ENCODE measurements at regions not wholly inside any gene's neighbourhood (a gene's known extent, or its start where the extent isn't known, plus 50 kb on each side); places are given as distances from the start of the nearest gene placed in this dataset.

GRCh38 chr11:70508231-70508480 lies 109.8 kb downstream of the CTTN start:
- no peaks in the 10 kb centered on the region for H3K27me3 ChIP-seq (ENCODE audit: control insufficient read depth in 2 of 2, insufficient read depth in 2 of 2, low read length in 2 of 2)
- H3K27ac ChIP-seq (ENCODE audit: low read depth in 2 of 2, low read length in 2 of 2) = no peak overlapping the region
- H3K9ac ChIP-seq (ENCODE audit: low read depth in 1 of 2, low read length in 2 of 2) = no peak overlapping the region
- H3K4me3 ChIP-seq (ENCODE audit: low read length in 2 of 2) = no peak overlapping the region
- H3K36me3 ChIP-seq (ENCODE audit: control insufficient read depth in 2 of 2, insufficient read depth in 2 of 2, low read length in 2 of 2) = no peaks in the 10 kb centered on the region
- peaks cover 0 to 2% of the 10 kb centered on the region in 2 donors for H3K9me3 ChIP-seq (ENCODE audit: control insufficient read depth in 2 of 2, low read length in 2 of 2)
- H3K4me1 ChIP-seq (ENCODE audit: control insufficient read depth in 2 of 2, insufficient read depth in 2 of 2, low read length in 2 of 2) = no peaks in the 10 kb centered on the region

DNA sequence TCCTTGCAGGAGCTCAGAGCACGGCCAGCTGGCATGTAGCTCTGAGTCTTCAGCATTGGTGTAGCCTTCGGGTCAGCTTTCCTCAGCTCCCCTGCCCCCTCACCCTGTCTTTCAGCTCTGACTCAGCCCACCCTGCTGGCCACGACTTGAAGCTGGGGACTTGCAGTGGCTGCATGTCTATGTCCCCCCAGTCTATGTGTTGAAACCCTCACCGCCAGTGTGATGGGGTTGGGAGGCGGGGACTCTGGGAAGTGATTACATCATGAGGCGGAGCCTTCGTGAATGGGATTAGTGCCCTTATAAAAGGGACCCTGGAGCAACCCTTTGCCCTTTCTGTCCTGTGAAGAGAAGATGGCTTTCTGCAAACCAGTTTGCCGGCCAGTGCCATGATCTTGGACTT lies 111.1 kb downstream of the CTTN start:
- Histone ChIP-seq H3K27ac (ENCODE audit: low read depth in 2 of 2, low read length in 2 of 2) (no peak overlapping the region), H3K4me1 (ENCODE audit: control insufficient read depth in 2 of 2, insufficient read depth in 2 of 2, low read length in 2 of 2) (no peaks in the 10 kb centered on the region)

DNA sequence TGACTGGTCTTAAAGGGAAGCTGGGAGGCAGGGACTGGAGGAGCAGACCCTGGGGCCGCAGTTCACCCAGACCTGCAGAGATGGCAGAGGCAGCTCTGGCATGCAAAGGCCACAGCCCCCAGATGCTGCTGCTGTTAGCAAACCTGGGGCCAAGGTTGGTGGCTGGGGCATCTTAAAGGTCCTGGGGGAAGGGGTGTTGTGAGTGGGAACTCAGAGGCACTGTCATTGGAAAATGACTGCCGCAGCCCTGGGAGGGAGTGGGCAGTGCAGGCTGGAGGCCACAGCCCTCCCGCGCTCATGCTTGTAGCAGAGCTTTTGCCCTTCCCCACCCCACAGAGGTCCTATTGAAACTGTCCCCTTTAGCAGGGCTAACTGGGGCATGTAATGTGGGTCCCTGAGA lies 111.8 kb downstream of the CTTN start:
- no peak overlapping the region for H3K4me3 ChIP-seq (ENCODE audit: low read length in 2 of 2)
- peaks cover 0 to 2% of the 10 kb centered on the region in 2 donors for H3K9me3 ChIP-seq (ENCODE audit: control insufficient read depth in 2 of 2, low read length in 2 of 2)
- no peaks in the 10 kb centered on the region for H3K27me3 ChIP-seq (ENCODE audit: control insufficient read depth in 2 of 2, insufficient read depth in 2 of 2, low read length in 2 of 2)
- no peaks in the 10 kb centered on the region for H3K4me1 ChIP-seq (ENCODE audit: control insufficient read depth in 2 of 2, insufficient read depth in 2 of 2, low read length in 2 of 2)
- no peaks in the 10 kb centered on the region for H3K36me3 ChIP-seq (ENCODE audit: control insufficient read depth in 2 of 2, insufficient read depth in 2 of 2, low read length in 2 of 2)
- no peak overlapping the region for H3K9ac ChIP-seq (ENCODE audit: low read depth in 1 of 2, low read length in 2 of 2)
- no peak overlapping the region for H3K27ac ChIP-seq (ENCODE audit: low read depth in 2 of 2, low read length in 2 of 2)

More for the DNA sequence above, 111.1 kb downstream of the CTTN start:
- Histone ChIP-seq H3K27me3 (ENCODE audit: control insufficient read depth in 2 of 2, insufficient read depth in 2 of 2, low read length in 2 of 2) (no peaks in the 10 kb centered on the region), H3K4me3 (ENCODE audit: low read length in 2 of 2) (no peak overlapping the region), H3K9ac (ENCODE audit: low read depth in 1 of 2, low read length in 2 of 2) (no peak overlapping the region), H3K9me3 (ENCODE audit: control insufficient read depth in 2 of 2, low read length in 2 of 2) (peaks cover 0 to 2% of the 10 kb centered on the region in 2 donors), H3K36me3 (ENCODE audit: control insufficient read depth in 2 of 2, insufficient read depth in 2 of 2, low read length in 2 of 2) (no peaks in the 10 kb centered on the region)

DNA sequence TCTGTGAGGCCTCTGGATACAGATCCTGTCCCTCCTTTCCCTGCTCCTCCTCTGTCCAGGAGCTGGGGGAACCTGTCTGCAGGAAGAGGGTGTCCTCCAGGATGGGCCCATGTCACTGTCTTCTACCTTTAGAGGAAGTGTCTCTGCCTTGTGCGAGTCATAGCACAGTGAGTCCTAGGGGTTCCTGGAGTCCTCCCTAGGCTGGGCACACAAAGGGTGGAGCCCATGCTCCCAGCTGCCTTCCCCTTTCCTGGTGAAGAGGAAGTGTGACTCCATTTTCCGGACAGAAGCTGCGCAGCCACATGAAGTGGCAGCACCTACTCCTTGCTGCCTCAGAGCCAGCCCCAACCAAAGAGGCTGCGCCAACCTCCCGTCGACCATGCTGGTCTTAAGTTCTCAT lies 112.2 kb downstream of the CTTN start:
- no peaks in the 10 kb centered on the region for H3K4me1 ChIP-seq (ENCODE audit: control insufficient read depth in 2 of 2, insufficient read depth in 2 of 2, low read length in 2 of 2)
- H3K9ac ChIP-seq (ENCODE audit: low read depth in 1 of 2, low read length in 2 of 2) = no peak overlapping the region

DNA sequence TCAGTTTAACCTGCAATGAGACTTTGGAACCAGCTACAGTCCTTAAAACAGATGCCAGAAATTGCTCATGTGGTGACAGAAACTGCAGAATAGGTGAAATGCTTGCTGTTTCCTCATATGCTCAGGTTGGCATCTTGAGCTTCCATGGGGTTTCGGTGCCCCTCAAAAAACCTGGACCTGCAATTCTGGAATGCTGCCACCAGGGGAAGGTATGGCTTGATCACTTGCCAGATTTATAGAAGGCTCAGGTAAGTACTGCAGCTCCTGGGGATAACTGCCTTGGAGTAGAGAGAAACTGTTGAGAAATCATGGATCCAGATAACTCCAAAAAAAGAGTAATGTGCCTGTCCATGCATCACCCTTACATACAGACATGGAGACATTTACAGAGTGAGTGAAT lies 113.0 kb downstream of the CTTN start:
- Histone ChIP-seq H3K27me3 (ENCODE audit: control insufficient read depth in 2 of 2, insufficient read depth in 2 of 2, low read length in 2 of 2) (no peaks in the 10 kb centered on the region), H3K9ac (ENCODE audit: low read depth in 1 of 2, low read length in 2 of 2) (no peak overlapping the region), H3K9me3 (ENCODE audit: control insufficient read depth in 2 of 2, low read length in 2 of 2) (peaks cover 0 to 2% of the 10 kb centered on the region in 2 donors)

More for the DNA sequence above, 112.2 kb downstream of the CTTN start:
- Histone ChIP-seq H3K27ac (ENCODE audit: low read depth in 2 of 2, low read length in 2 of 2) (no peak overlapping the region), H3K4me3 (ENCODE audit: low read length in 2 of 2) (no peak overlapping the region), H3K36me3 (ENCODE audit: control insufficient read depth in 2 of 2, insufficient read depth in 2 of 2, low read length in 2 of 2) (no peaks in the 10 kb centered on the region), H3K27me3 (ENCODE audit: control insufficient read depth in 2 of 2, insufficient read depth in 2 of 2, low read length in 2 of 2) (no peaks in the 10 kb centered on the region), H3K9me3 (ENCODE audit: control insufficient read depth in 2 of 2, low read length in 2 of 2) (peaks cover 0 to 2% of the 10 kb centered on the region in 2 donors)

GRCh38 chr11:70512716-70513115 lies 114.4 kb downstream of the CTTN start:
- H3K4me3 ChIP-seq (ENCODE audit: low read length in 2 of 2) = no peak overlapping the region

More for the DNA sequence above, 113.0 kb downstream of the CTTN start:
- Histone ChIP-seq H3K4me1 (ENCODE audit: control insufficient read depth in 2 of 2, insufficient read depth in 2 of 2, low read length in 2 of 2) (no peaks in the 10 kb centered on the region), H3K36me3 (ENCODE audit: control insufficient read depth in 2 of 2, insufficient read depth in 2 of 2, low read length in 2 of 2) (no peaks in the 10 kb centered on the region), H3K27ac (ENCODE audit: low read depth in 2 of 2, low read length in 2 of 2) (no peak overlapping the region), H3K4me3 (ENCODE audit: low read length in 2 of 2) (no peak overlapping the region)

DNA sequence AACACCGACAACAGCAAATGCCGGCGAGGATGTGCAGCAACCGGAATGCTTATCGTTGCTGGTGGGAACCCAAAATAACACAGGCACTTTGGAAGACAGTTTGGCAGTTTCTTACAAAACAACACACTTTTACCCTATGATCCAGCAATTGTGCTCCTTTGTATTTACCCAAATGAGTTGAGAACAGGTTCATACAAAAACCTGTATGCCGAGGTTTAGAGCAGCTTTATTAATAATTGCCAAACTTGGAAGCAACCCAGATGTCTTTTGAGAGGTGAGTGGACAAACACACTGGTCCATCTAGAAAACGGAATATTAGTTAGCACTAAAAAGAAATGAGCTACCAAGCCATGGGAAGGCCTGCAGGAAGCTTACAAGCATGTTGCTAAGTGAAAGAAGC lies 118.9 kb downstream of the CTTN start:
- Histone ChIP-seq H3K27ac (ENCODE audit: low read depth in 2 of 2, low read length in 2 of 2) (no peak overlapping the region), H3K36me3 (ENCODE audit: control insufficient read depth in 2 of 2, insufficient read depth in 2 of 2, low read length in 2 of 2) (no peaks in the 10 kb centered on the region), H3K27me3 (ENCODE audit: control insufficient read depth in 2 of 2, insufficient read depth in 2 of 2, low read length in 2 of 2) (peaks cover 0 to 2% of the 10 kb centered on the region in 2 donors), H3K9ac (ENCODE audit: low read depth in 1 of 2, low read length in 2 of 2) (no peak overlapping the region), H3K9me3 (ENCODE audit: control insufficient read depth in 2 of 2, low read length in 2 of 2) (peaks cover 0 to 2% of the 10 kb centered on the region in 2 donors), H3K4me3 (ENCODE audit: low read length in 2 of 2) (no peak overlapping the region), H3K4me1 (ENCODE audit: control insufficient read depth in 2 of 2, insufficient read depth in 2 of 2, low read length in 2 of 2) (no peaks in the 10 kb centered on the region)

More at GRCh38 chr11:70512716-70513115, 114.4 kb downstream of the CTTN start:
- no peaks in the 10 kb centered on the region for H3K36me3 ChIP-seq (ENCODE audit: control insufficient read depth in 2 of 2, insufficient read depth in 2 of 2, low read length in 2 of 2)
- H3K27ac ChIP-seq (ENCODE audit: low read depth in 2 of 2, low read length in 2 of 2) = no peak overlapping the region
- peaks cover 0 to 2% of the 10 kb centered on the region in 2 donors for H3K9me3 ChIP-seq (ENCODE audit: control insufficient read depth in 2 of 2, low read length in 2 of 2)
- peaks cover 0 to under 1% of the 10 kb centered on the region in 2 donors for H3K27me3 ChIP-seq (ENCODE audit: control insufficient read depth in 2 of 2, insufficient read depth in 2 of 2, low read length in 2 of 2)
- H3K9ac ChIP-seq (ENCODE audit: low read depth in 1 of 2, low read length in 2 of 2) = no peak overlapping the region
- no peaks in the 10 kb centered on the region for H3K4me1 ChIP-seq (ENCODE audit: control insufficient read depth in 2 of 2, insufficient read depth in 2 of 2, low read length in 2 of 2)

GRCh38 chr11:70517988-70518907 lies 119.9 kb downstream of the CTTN start:
- Histone ChIP-seq H3K4me3 (ENCODE audit: low read length in 2 of 2) (no peak overlapping the region), H3K9me3 (ENCODE audit: control insufficient read depth in 2 of 2, low read length in 2 of 2) (no peaks in the 10 kb centered on the region), H3K27me3 (ENCODE audit: control insufficient read depth in 2 of 2, insufficient read depth in 2 of 2, low read length in 2 of 2) (peaks cover 0 to 2% of the 10 kb centered on the region in 2 donors), H3K9ac (ENCODE audit: low read depth in 1 of 2, low read length in 2 of 2) (no peak overlapping the region), H3K36me3 (ENCODE audit: control insufficient read depth in 2 of 2, insufficient read depth in 2 of 2, low read length in 2 of 2) (no peaks in the 10 kb centered on the region), H3K4me1 (ENCODE audit: control insufficient read depth in 2 of 2, insufficient read depth in 2 of 2, low read length in 2 of 2) (no peaks in the 10 kb centered on the region), H3K27ac (ENCODE audit: low read depth in 2 of 2, low read length in 2 of 2) (no peak overlapping the region)

DNA sequence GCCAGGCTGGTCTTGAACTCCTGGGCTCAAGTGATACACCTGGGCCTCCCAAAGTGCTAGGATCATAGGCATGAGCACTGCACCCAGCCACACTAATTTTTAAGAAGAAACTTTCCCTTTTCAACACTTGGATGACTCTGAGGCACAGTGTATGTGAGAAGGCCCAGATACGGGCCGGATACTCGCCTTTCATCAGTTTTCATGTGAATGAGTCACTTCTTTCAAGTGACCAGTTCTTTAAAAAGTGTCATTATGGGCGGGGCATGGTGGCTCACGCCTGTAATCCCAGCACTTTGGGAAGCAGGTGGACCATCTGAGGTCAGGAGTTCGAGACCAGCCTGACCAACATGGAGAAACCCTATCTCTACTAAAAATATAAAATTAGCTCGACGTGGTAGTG lies 120.8 kb downstream of the CTTN start:
- no peak overlapping the region for H3K4me3 ChIP-seq (ENCODE audit: low read length in 2 of 2)
- no peaks in the 10 kb centered on the region for H3K4me1 ChIP-seq (ENCODE audit: control insufficient read depth in 2 of 2, insufficient read depth in 2 of 2, low read length in 2 of 2)
- H3K9ac ChIP-seq (ENCODE audit: low read depth in 1 of 2, low read length in 2 of 2) = no peak overlapping the region
- H3K27ac ChIP-seq (ENCODE audit: low read depth in 2 of 2, low read length in 2 of 2) = no peak overlapping the region
- no peaks in the 10 kb centered on the region for H3K36me3 ChIP-seq (ENCODE audit: control insufficient read depth in 2 of 2, insufficient read depth in 2 of 2, low read length in 2 of 2)
- H3K9me3 ChIP-seq (ENCODE audit: control insufficient read depth in 2 of 2, low read length in 2 of 2) = no peaks in the 10 kb centered on the region
- H3K27me3 ChIP-seq (ENCODE audit: control insufficient read depth in 2 of 2, insufficient read depth in 2 of 2, low read length in 2 of 2) = peaks cover 0 to 3% of the 10 kb centered on the region in 2 donors

DNA sequence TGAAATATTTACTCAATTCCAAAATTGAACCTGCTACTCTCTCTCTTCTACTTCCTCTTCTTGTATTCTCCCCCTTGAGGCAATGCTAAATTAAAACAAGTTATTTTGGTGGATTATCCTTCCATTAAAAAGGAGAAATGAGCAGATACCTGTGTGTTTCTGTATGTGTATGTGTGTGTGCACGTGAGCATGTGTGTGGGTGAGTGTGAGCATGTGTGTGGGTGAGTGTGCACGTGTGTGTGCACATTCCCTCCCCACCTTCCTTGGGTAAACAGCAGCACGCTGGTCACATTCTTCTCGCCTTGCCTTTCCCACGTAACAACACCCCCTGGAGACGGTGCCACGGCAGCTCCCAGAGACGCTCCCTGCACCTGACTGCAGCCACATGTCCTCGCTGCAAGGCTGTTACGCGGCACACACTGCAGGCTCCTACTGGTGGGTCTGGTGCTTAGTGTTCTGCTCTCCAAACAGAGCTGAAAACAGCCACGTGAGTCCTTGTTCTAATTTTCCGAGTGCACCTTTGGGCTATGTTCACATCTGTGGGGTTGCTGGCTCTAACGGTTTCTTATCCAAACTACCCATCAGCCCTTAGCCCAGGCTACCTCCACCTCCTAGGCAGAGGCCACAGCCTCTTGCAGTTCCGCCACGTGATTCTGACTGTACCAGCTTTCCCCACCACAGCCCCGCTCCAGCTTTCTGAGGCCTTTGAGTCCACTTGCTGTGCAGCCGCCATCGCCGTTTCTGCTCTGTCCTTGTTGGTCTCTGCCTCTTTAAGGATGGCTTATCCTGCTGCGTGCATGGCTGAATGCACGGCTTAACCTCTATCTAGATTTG lies 123.4 kb downstream of the CTTN start:
- peaks cover 0 to 3% of the 10 kb centered on the region in 2 donors for H3K27me3 ChIP-seq (ENCODE audit: control insufficient read depth in 2 of 2, insufficient read depth in 2 of 2, low read length in 2 of 2)

More for the DNA sequence above, 123.4 kb downstream of the CTTN start:
- H3K4me1 ChIP-seq (ENCODE audit: control insufficient read depth in 2 of 2, insufficient read depth in 2 of 2, low read length in 2 of 2) = no peaks in the 10 kb centered on the region
- H3K9ac ChIP-seq (ENCODE audit: low read depth in 1 of 2, low read length in 2 of 2) = no peak overlapping the region
- H3K4me3 ChIP-seq (ENCODE audit: low read length in 2 of 2) = no peak overlapping the region
- no peaks in the 10 kb centered on the region for H3K9me3 ChIP-seq (ENCODE audit: control insufficient read depth in 2 of 2, low read length in 2 of 2)
- H3K27ac ChIP-seq (ENCODE audit: low read depth in 2 of 2, low read length in 2 of 2) = no peak overlapping the region
- no peaks in the 10 kb centered on the region for H3K36me3 ChIP-seq (ENCODE audit: control insufficient read depth in 2 of 2, insufficient read depth in 2 of 2, low read length in 2 of 2)
